H1 (cell line): ENCODE measurements at regions not wholly inside any gene's neighbourhood (a gene's known extent, or its start where the extent isn't known, plus 50 kb on each side); places are given as distances from the start of the nearest gene placed in this dataset.

Experiments used
- CTCF ChIA-PET: fragments of 300-600 bp; sonication (Branson Sonifier 250); formaldehyde crosslinking; loops from one replicate; lab custom pipeline; 2021; ENCODE audit not compliant: partially characterized antibody; lab: Charles Lee
- POLR2A ChIA-PET: fragments of 300-600 bp; sonication (Branson Sonifier 250); formaldehyde crosslinking; loops from one replicate; lab custom pipeline; 2021; ENCODE audit warnings: inconsistent platforms; ENCODE audit not compliant: partially characterized antibody; lab: Charles Lee
- DNase-seq, 2 experiments: peaks; one replicate each; pipeline versions ENCODE4 v3.0.0 to v3.0.0-alpha.2; 2010 to 2022; ENCODE audit warnings: low spot score in 2 of 2, low read depth in 1 of 2, mixed read lengths in 1 of 2
- FAIRE-seq: peaks from 2 replicates; lab custom pipeline; 2011; peaks lifted over from hg19 to GRCh38; lab: Jason Lieb, UNC
- H2AFZ ChIP-seq: 2 replicates; pipeline ENCODE4 v1.8.1; 2012; ENCODE audit warnings: low read length, inconsistent platforms
- H2AK5ac ChIP-seq: 2 replicates; pipeline ENCODE4 v1.6.1; 2013; ENCODE audit warnings: low read depth, low read length
- H2BK120ac ChIP-seq: replicated peaks from 2 replicates; pipeline ENCODE3; 2013; ENCODE audit warnings: low read depth, low read length, inconsistent platforms
- H2BK12ac ChIP-seq: 2 replicates; pipeline ENCODE4 v1.6.1; 2013; ENCODE audit warnings: low read depth, low read length
- H2BK15ac ChIP-seq: 2 replicates; pipeline ENCODE4 v1.6.1; 2013; ENCODE audit warnings: low read length
- H2BK20ac ChIP-seq: 2 replicates; pipeline ENCODE4 v1.6.1; 2013; ENCODE audit warnings: low read length
- H2BK5ac ChIP-seq: 2 replicates; pipeline ENCODE4 v1.6.1; 2013; ENCODE audit warnings: low read depth, low read length
- H3K14ac ChIP-seq: 2 replicates; pipeline ENCODE4 v1.6.1; 2013; ENCODE audit warnings: inconsistent platforms; ENCODE audit not compliant: insufficient read length
- H3K18ac ChIP-seq: 2 replicates; pipeline ENCODE4 v1.6.1; 2013; ENCODE audit warnings: low read length; ENCODE audit errors: extremely low read depth
- H3K23ac ChIP-seq: 2 replicates; pipeline ENCODE4 v1.6.1; 2013; ENCODE audit warnings: inconsistent platforms; ENCODE audit not compliant: insufficient read length
- H3K23me2 ChIP-seq: 2 replicates; pipeline ENCODE4 v1.6.1; 2013; ENCODE audit warnings: low read depth, low read length
- H3K27ac ChIP-seq: 2 replicates; pipeline ENCODE4 v1.6.1; 2011; ENCODE audit warnings: low read depth, low read length, inconsistent platforms
- H3K27me3 ChIP-seq, 4 experiments: replicated peaks in 1 of 4; 1 replicate in 1 of 4; 2 replicates in 3 of 4; pipeline versions ENCODE4 v1.6.1 to v1.8.1; 2011 to 2013; ENCODE audit warnings: low read length in 3 of 4, mild to moderate bottlenecking in 3 of 4, inconsistent platforms in 2 of 4, mixed read lengths in 2 of 4, moderate library complexity in 1 of 4; ENCODE audit not compliant: control insufficient read depth in 3 of 4, insufficient read depth in 3 of 4; ENCODE audit errors: extremely low read depth in 1 of 4
- H3K36me3 ChIP-seq, 4 experiments: 2 replicates each; pipeline versions ENCODE4 v1.6.1 to v1.8.1; 2011 to 2013; ENCODE audit warnings: mild to moderate bottlenecking in 4 of 4, low read length in 3 of 4, moderate library complexity in 2 of 4, control low read depth in 1 of 4, inconsistent platforms in 1 of 4; ENCODE audit not compliant: insufficient read depth in 4 of 4, control insufficient read depth in 2 of 4
- H3K4ac ChIP-seq: replicated peaks from 2 replicates; pipeline ENCODE3; 2013; ENCODE audit warnings: low read length, low read depth, mixed read lengths, inconsistent platforms; ENCODE audit not compliant: insufficient read length
- H3K4me1 ChIP-seq, 4 experiments: replicated peaks in 1 of 4; 1 replicate in 1 of 4; 2 replicates in 3 of 4; pipeline versions ENCODE4 v1.6.1 to v1.8.1; 2011 to 2013; ENCODE audit warnings: low read length in 3 of 4, inconsistent platforms in 2 of 4, mixed read lengths in 1 of 4; ENCODE audit not compliant: insufficient read depth in 4 of 4, control insufficient read depth in 3 of 4
- H3K4me2 ChIP-seq, 2 experiments: 2 replicates each; pipeline versions ENCODE4 v1.6.1 to v1.8.1; 2011 to 2013; ENCODE audit warnings: low read depth in 2 of 2, low read length in 2 of 2, control low read depth in 1 of 2, inconsistent platforms in 1 of 2, mild to moderate bottlenecking in 1 of 2; ENCODE audit not compliant: insufficient read depth in 1 of 2
- H3K4me3 ChIP-seq, 4 experiments: fragments of 200-600, 300-600 bp in 1 of 4; sonication (generic), shearing (Covaris generic), sonication (Bioruptor Twin) in 1 of 4; 2 replicates each; pipeline versions ENCODE4 v1.5.1 to v1.8.1; 2011 to 2016; ENCODE audit warnings: low read length in 4 of 4, low read depth in 3 of 4, control low read depth in 2 of 4, inconsistent platforms in 2 of 4, mild to moderate bottlenecking in 2 of 4, mixed read lengths in 1 of 4, moderate library complexity in 1 of 4; ENCODE audit not compliant: insufficient read depth in 2 of 4; ENCODE audit errors: extremely low read depth in 1 of 4
- H3K56ac ChIP-seq: replicated peaks from 2 replicates; pipeline ENCODE3; 2013; ENCODE audit warnings: low read depth, mild to moderate bottlenecking, mixed read lengths, low read length, inconsistent platforms; ENCODE audit not compliant: insufficient read length
- H3K79me1 ChIP-seq: 2 replicates; pipeline ENCODE4 v1.6.1; 2013; ENCODE audit warnings: low read depth, low read length, control low read depth
- H3K79me2 ChIP-seq, 2 experiments: 2 replicates each; pipeline versions ENCODE4 v1.6.1 to v1.8.1; 2012 to 2013; ENCODE audit warnings: low read length in 2 of 2, mild to moderate bottlenecking in 2 of 2, inconsistent platforms in 1 of 2; ENCODE audit not compliant: insufficient read depth in 2 of 2, control insufficient read depth in 1 of 2
- H3K9ac ChIP-seq, 4 experiments: replicated peaks in 1 of 4; 1 replicate in 1 of 4; 2 replicates in 3 of 4; pipeline versions ENCODE4 v1.6.1 to v1.8.1; 2011 to 2013; ENCODE audit warnings: low read depth in 3 of 4, low read length in 3 of 4, control low read depth in 2 of 4, mild to moderate bottlenecking in 2 of 4, moderate library complexity in 2 of 4, inconsistent platforms in 1 of 4; ENCODE audit errors: extremely low read depth in 1 of 4
- H3K9me3 ChIP-seq, 2 experiments: 2 replicates each; pipeline versions ENCODE4 v1.6.1 to v1.8.1; 2012 to 2013; ENCODE audit warnings: mild to moderate bottlenecking in 2 of 2, moderate library complexity in 2 of 2, control low read depth in 1 of 2, inconsistent platforms in 1 of 2, low read depth in 1 of 2, low read length in 1 of 2, mixed read lengths in 1 of 2; ENCODE audit not compliant: insufficient read depth in 2 of 2
- H4K20me1 ChIP-seq, 2 experiments: replicated peaks in 1 of 2; 2 replicates each; pipeline versions ENCODE3 to v1.8.1; 2011 to 2013; ENCODE audit warnings: inconsistent platforms in 2 of 2, low read length in 2 of 2, mild to moderate bottlenecking in 1 of 2; ENCODE audit not compliant: insufficient read depth in 2 of 2, control insufficient read depth in 1 of 2
- H4K5ac ChIP-seq: 2 replicates; pipeline ENCODE4 v1.6.1; 2013; ENCODE audit warnings: low read length, low read depth, mixed read lengths, inconsistent platforms; ENCODE audit not compliant: insufficient read length
- H4K8ac ChIP-seq: 2 replicates; pipeline ENCODE4 v1.8.0; 2013; ENCODE audit warnings: mild to moderate bottlenecking, moderate library complexity, low read length, inconsistent platforms; ENCODE audit not compliant: insufficient read depth; ENCODE audit errors: extremely low read depth
- H4K91ac ChIP-seq: replicated peaks from 2 replicates; pipeline ENCODE3; 2013; ENCODE audit warnings: low read length, mixed read lengths, inconsistent platforms; ENCODE audit not compliant: insufficient read length
- CTBP2 ChIP-seq: IDR thresholded peaks from 2 replicates; pipeline ENCODE4 v1.7.0; 2011; ENCODE audit warnings: borderline replicate concordance, mild to moderate bottlenecking, moderate library complexity, mixed read lengths, low read length; ENCODE audit not compliant: insufficient read depth, insufficient read length
- NANOG ChIP-seq: IDR thresholded peaks from 2 replicates; pipeline ENCODE4 v1.6.1; 2011; ENCODE audit warnings: low read length, low read depth, mild to moderate bottlenecking, inconsistent platforms; ENCODE audit not compliant: insufficient read depth, poor library complexity, severe bottlenecking
- TAF7 ChIP-seq: optimal IDR thresholded peaks from 2 replicates; pipeline ENCODE3; 2011; ENCODE audit warnings: low read depth, mild to moderate bottlenecking, inconsistent platforms, low read length, moderate library complexity, borderline replicate concordance
- TCF12 ChIP-seq: IDR thresholded peaks from 2 replicates; pipeline ENCODE4 v1.6.1; 2011; ENCODE audit warnings: low read depth, mild to moderate bottlenecking, low read length
- TEAD4 ChIP-seq: IDR thresholded peaks from 2 replicates; pipeline ENCODE4 v1.6.1; 2012; ENCODE audit warnings: low read depth, low read length, inconsistent platforms, mixed read lengths
- WGBS, 2 experiments: shearing (Covaris generic) in 1 of 2; methylation state at CpG; one replicate each; pipeline versions ENCODE4 v1.1.6 to v1.1.7; 2013 to 2015; ENCODE audit warnings: low lambda C conversion rate in 2 of 2, mixed read lengths in 2 of 2, inconsistent platforms in 1 of 2, low coverage in 1 of 2, missing lambda C conversion rate in 1 of 2; ENCODE audit not compliant: insufficient replicate concordance in 2 of 2, insufficient coverage in 1 of 2, insufficient read length in 1 of 2; ENCODE audit errors: extremely low coverage in 1 of 2, missing lambda C conversion rate in 1 of 2; 5-methylcytosine and 5-hydroxymethylcytosine counted together

GRCh38 chr7:16040346-16040745, 353.9 kb upstream of the MEOX2 start:
- FAIRE-seq (no peak), DNase-seq (no peak)
- H3K79me1 ChIP-seq = no peaks in the 10 kb centered on the region
- no peaks in the 10 kb centered on the region for H3K36me3 ChIP-seq
- H4K91ac ChIP-seq = no peak overlapping the region
- no peaks in the 10 kb centered on the region for H3K23me2 ChIP-seq
- H3K56ac ChIP-seq = no peak overlapping the region
- no peaks in the 10 kb centered on the region for H3K27me3 ChIP-seq
- no peak overlapping the region for H2AK5ac ChIP-seq
- H3K14ac ChIP-seq = no peak overlapping the region
- H3K4ac ChIP-seq = no peak overlapping the region
- ChIA-PET POLR2A (no interaction called here), CTCF (no interaction called here)
- H3K4me2 ChIP-seq = no peak overlapping the region
- no peak overlapping the region for H3K9ac ChIP-seq
- no peak overlapping the region for H2BK12ac ChIP-seq
- no peak overlapping the region for H3K27ac ChIP-seq
- no peak overlapping the region for H2BK5ac ChIP-seq
- WGBS, 2 experiments = 96% methylated on average over 5 of the region's 5 CpGs; no CpG with 5 or more reads in 1 of the 2 experiments
- no peaks in the 10 kb centered on the region for H3K9me3 ChIP-seq
- no peak overlapping the region for H4K5ac ChIP-seq
- H3K79me2 ChIP-seq = no peaks in the 10 kb centered on the region
- no peaks in the 10 kb centered on the region for H3K4me1 ChIP-seq
- no peak overlapping the region for H2BK15ac ChIP-seq
- no peaks in the 10 kb centered on the region for H4K20me1 ChIP-seq
- H2BK20ac ChIP-seq = no peak overlapping the region
- no peak overlapping the region for H3K23ac ChIP-seq
- no peak overlapping the region for H4K8ac ChIP-seq
- H2BK120ac ChIP-seq = no peak overlapping the region
- no peak overlapping the region for H3K18ac ChIP-seq
- H3K4me3 ChIP-seq = no peak overlapping the region
- H2AFZ ChIP-seq = peak overlapping the region; percentile 82; the same call in 1 of the 2 replicates
- TF ChIP-seq NANOG = no peak
- TF ChIP-seq TEAD4 = no peak
- no peak for TF ChIP-seq CTBP2
- no peak for TF ChIP-seq TCF12
- no peak for TF ChIP-seq TAF7
